OCI-LY1 (cell line): ENCODE measurements at regions not wholly inside any gene's neighbourhood (a gene's known extent, or its start where the extent isn't known, plus 50 kb on each side); places are given as distances from the start of the nearest gene placed in this dataset.

ENCODE experiments used
- H2AFZ ChIP-seq: fragments of 200-600 bp; sonication (generic), shearing (Covaris generic); 2 replicates; pipeline ENCODE4 v1.6.0; 2014; ENCODE audit warnings: antibody characterized with exemption, mild to moderate bottlenecking, low read length
- H3F3A ChIP-seq: fragments of 200-600 bp; sonication (generic), shearing (Covaris generic); 2 replicates; pipeline ENCODE4 v1.6.0; 2014; ENCODE audit warnings: mild to moderate bottlenecking, antibody characterized with exemption, low read length, moderate library complexity; ENCODE audit not compliant: insufficient read depth
- H3K27ac ChIP-seq: fragments of 200-600 bp; sonication (generic); 2 replicates; pipeline ENCODE4 v1.5.1; 2014; ENCODE audit warnings: low read length, mixed run types, mild to moderate bottlenecking, low read depth; ENCODE audit not compliant: poor library complexity, severe bottlenecking
- H3K27me3 ChIP-seq: fragments of 200-600 bp; sonication (generic); 2 replicates; pipeline ENCODE4 v1.6.0; 2014; ENCODE audit warnings: antibody characterized with exemption, mild to moderate bottlenecking, low read length, moderate library complexity; ENCODE audit not compliant: insufficient read depth
- H3K36me3 ChIP-seq: fragments of 200-600 bp; sonication (generic); 2 replicates; pipeline ENCODE4 v1.6.1; 2014; ENCODE audit warnings: mild to moderate bottlenecking, antibody characterized with exemption, low read length, moderate library complexity, mixed read lengths; ENCODE audit not compliant: insufficient read depth
- H3K4me1 ChIP-seq: fragments of 200-600 bp; sonication (generic); 2 replicates; pipeline ENCODE4 v1.5.1; 2014; ENCODE audit warnings: mild to moderate bottlenecking, low read length, moderate library complexity; ENCODE audit not compliant: insufficient read depth, severe bottlenecking
- H3K4me2 ChIP-seq: fragments of 200-600 bp; sonication (generic), shearing (Covaris generic); 2 replicates; pipeline ENCODE4 v1.6.1; 2014; ENCODE audit warnings: low read length
- H3K4me3 ChIP-seq: fragments of 200-600 bp; sonication (generic); 2 replicates; pipeline ENCODE4 v1.5.1; 2014; ENCODE audit warnings: low read length, low read depth, mild to moderate bottlenecking, mixed read lengths; ENCODE audit not compliant: poor library complexity, severe bottlenecking
- H3K79me2 ChIP-seq: fragments of 200-600 bp; shearing (Covaris generic); 2 replicates; pipeline ENCODE4 v1.6.1; 2016; ENCODE audit warnings: mixed run types, low read length, mixed read lengths; ENCODE audit not compliant: insufficient read depth
- H3K9ac ChIP-seq: fragments of 200-600 bp; sonication (generic), shearing (Covaris generic); 2 replicates; pipeline ENCODE4 v1.6.1; 2014; ENCODE audit warnings: mild to moderate bottlenecking, low read length, mixed read lengths
- H3K9me2 ChIP-seq: fragments of 200-600 bp; sonication (generic), shearing (Covaris generic); 2 replicates; pipeline ENCODE4 v1.6.1; 2014; ENCODE audit warnings: low read depth, mild to moderate bottlenecking, low read length, mixed read lengths
- H3K9me3 ChIP-seq: fragments of 200-600 bp; shearing (Covaris generic); 2 replicates; pipeline ENCODE4 v1.6.1; 2014; ENCODE audit warnings: low read length, mixed read lengths
- H4K20me1 ChIP-seq: fragments of 200-600 bp; sonication (generic), shearing (Covaris generic); 2 replicates; pipeline ENCODE4 v1.6.0; 2016; ENCODE audit warnings: mild to moderate bottlenecking, low read length; ENCODE audit not compliant: insufficient read depth
- EZH2 ChIP-seq: fragments of 200-600 bp; sonication (generic), shearing (Covaris generic); IDR thresholded peaks from 2 replicates; pipeline ENCODE4 v1.8.0; 2017; ENCODE audit warnings: borderline replicate concordance, mixed run types, mild to moderate bottlenecking, antibody characterized with exemption, low read length, moderate library complexity, mixed read lengths
- TF ChIP-seq, protein P1 (sequence below): fragments of 200-600 bp; sonication (generic), shearing (Covaris generic); IDR thresholded peaks from 2 replicates; pipeline ENCODE4 v1.5.1; 2017; ENCODE audit warnings: mild to moderate bottlenecking, antibody characterized with exemption, low read length, moderate library complexity, mixed read lengths

GRCh38 chr6:105974986-105975385 is 111.2 kb upstream of the PRDM1 start:
- Histone ChIP-seq H3K4me1 (no peaks in the 10 kb centered on the region), H3K36me3 (no peaks in the 10 kb centered on the region), H3F3A (no peaks in the 10 kb centered on the region), H3K27me3 (no peaks in the 10 kb centered on the region), H2AFZ (no peak overlapping the region), H3K9me2 (no peaks in the 10 kb centered on the region), H3K4me2 (no peak overlapping the region), H4K20me1 (no peaks in the 10 kb centered on the region), H3K9ac (no peak overlapping the region), H3K79me2 (no peaks in the 10 kb centered on the region), H3K4me3 (no peak overlapping the region), H3K27ac (no peak overlapping the region), H3K9me3 (peaks cover 4% of the 10 kb centered on the region; the same call in 1 of the 2 replicates)
- TF ChIP-seq, protein P1, sequence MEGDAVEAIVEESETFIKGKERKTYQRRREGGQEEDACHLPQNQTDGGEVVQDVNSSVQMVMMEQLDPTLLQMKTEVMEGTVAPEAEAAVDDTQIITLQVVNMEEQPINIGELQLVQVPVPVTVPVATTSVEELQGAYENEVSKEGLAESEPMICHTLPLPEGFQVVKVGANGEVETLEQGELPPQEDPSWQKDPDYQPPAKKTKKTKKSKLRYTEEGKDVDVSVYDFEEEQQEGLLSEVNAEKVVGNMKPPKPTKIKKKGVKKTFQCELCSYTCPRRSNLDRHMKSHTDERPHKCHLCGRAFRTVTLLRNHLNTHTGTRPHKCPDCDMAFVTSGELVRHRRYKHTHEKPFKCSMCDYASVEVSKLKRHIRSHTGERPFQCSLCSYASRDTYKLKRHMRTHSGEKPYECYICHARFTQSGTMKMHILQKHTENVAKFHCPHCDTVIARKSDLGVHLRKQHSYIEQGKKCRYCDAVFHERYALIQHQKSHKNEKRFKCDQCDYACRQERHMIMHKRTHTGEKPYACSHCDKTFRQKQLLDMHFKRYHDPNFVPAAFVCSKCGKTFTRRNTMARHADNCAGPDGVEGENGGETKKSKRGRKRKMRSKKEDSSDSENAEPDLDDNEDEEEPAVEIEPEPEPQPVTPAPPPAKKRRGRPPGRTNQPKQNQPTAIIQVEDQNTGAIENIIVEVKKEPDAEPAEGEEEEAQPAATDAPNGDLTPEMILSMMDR, result no peak
- no peak for TF ChIP-seq EZH2

GRCh38 chr6:105972440-105972839 is 113.7 kb upstream of the PRDM1 start:
- H3K9me2 ChIP-seq, result no peaks in the 10 kb centered on the region
- no peaks in the 10 kb centered on the region for H3K27me3 ChIP-seq
- H3F3A ChIP-seq, result no peaks in the 10 kb centered on the region
- H3K27ac ChIP-seq, result no peak overlapping the region
- no peak overlapping the region for H2AFZ ChIP-seq
- H3K9ac ChIP-seq, result no peak overlapping the region
- H3K4me2 ChIP-seq, result no peak overlapping the region
- H4K20me1 ChIP-seq, result no peaks in the 10 kb centered on the region
- no peaks in the 10 kb centered on the region for H3K36me3 ChIP-seq
- no peak overlapping the region for H3K4me3 ChIP-seq
- H3K79me2 ChIP-seq, result no peaks in the 10 kb centered on the region
- H3K9me3 ChIP-seq, result peaks cover 4% of the 10 kb centered on the region; the same call in 1 of the 2 replicates
- TF ChIP-seq, protein P1, result no peak
- no peak for TF ChIP-seq EZH2
- no peaks in the 10 kb centered on the region for H3K4me1 ChIP-seq

DNA sequence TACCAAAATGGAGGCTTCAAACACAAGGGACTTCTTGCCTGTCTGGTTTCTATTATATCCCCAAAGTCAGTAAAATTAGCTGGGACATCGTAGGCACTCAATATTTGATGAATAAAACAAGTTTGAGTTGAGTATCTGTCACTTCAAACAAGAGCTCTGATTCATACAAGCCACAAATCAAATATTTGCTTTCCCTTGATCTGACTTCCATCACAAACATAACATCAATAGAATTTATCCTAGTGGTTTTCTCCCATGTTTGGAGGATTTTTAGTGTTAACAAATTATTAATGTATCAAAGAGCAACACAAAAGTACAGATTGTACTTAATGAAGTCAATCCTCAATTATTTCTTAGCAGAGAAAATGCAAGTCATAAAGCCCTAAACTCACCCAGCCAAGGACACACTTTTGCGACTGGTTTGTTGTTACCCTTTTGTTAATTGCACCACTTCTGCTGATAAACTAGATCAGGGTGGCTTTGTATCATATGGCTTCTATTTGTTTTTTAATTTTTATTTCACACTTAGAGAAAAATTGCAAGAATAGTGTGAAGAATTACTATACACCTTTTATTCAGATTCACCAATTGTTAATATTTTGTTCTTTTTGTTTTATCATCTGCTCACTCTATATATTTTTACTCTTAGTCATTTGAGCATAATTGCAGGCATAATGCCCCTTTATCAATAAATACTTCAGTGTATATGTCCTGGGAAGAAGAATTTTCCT is 117.4 kb upstream of the PRDM1 start:
- Histone ChIP-seq H4K20me1 (no peaks in the 10 kb centered on the region), H3K9me2 (no peaks in the 10 kb centered on the region), H3F3A (no peaks in the 10 kb centered on the region), H3K4me3 (no peak overlapping the region), H3K27me3 (no peaks in the 10 kb centered on the region), H2AFZ (no peak overlapping the region), H3K36me3 (no peaks in the 10 kb centered on the region), H3K79me2 (no peaks in the 10 kb centered on the region), H3K9me3 (peaks cover 4% of the 10 kb centered on the region; the same call in 1 of the 2 replicates), H3K4me2 (no peak overlapping the region), H3K4me1 (no peaks in the 10 kb centered on the region), H3K27ac (no peak overlapping the region), H3K9ac (no peak overlapping the region)
- TF ChIP-seq EZH2, result no peak
- TF ChIP-seq, protein P1, result no peak
